M059J (cell line): ENCODE measurements at regions not wholly inside any gene's neighbourhood (a gene's known extent, or its start where the extent isn't known, plus 50 kb on each side); places are given as distances from the start of the nearest gene placed in this dataset.

Source experiments
- DNase-seq: peaks from one replicate; pipeline ENCODE4 v3.0.0-alpha.2; 2012; ENCODE audit warnings: low read depth

DNA sequence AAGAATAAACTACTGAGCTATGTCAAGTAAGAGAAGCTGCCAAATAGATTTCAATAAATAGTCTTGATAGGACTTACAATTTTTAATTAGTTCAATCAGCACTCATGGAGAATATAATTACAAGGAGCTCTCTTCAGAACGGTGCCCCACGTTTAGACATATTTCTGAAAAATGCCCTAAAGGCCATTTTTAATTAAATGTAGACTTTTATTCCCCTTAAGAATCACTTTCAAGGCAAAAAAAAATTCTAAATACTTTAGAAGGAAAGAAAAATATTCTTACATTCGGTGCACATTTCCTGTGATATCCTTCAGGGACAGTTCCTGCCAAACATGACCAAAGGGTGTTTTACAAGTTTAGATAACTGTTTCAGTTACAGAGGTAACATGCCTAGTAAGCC is 202.5 kb upstream of the CDH7 start:
- DNase-seq, result no peak

DNA sequence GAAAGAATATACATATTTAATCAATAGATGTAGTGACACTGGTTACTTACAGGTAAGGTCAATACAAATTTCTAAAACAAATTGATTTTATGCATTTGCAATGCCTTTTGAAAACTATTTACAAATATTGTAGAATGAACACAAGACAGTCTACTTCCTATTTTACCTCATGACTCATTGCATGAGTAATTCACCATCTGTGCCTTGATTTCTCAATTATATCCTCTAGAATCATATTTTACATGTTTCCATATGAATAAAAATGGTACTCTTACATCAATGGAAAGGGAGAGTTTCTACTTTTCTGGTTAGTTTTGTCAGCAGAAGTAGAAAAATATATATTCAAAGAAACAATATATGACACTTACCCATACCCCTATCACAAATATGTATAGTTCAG is 203.8 kb upstream of the CDH7 start:
- no peak for DNase-seq

DNA sequence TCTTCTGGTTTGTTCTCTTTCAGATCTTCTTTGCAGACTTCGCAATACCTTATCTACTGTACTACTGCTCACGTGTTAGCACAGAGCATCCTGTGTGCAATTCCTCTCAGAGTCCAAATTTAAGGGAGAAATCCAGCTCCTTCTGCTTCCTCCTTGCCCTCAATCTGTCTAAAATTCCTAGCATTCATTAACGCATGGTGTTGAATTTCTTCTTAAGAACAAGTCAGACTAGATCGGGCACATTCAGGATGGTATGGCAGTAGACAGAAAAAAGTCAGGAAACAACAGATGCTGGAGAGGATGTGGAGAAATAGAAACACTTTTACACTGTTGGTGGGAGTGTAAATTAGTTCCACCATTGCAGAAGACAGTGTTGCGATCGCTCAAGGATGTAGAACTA is 206.1 kb upstream of the CDH7 start:
- no peak for DNase-seq

DNA sequence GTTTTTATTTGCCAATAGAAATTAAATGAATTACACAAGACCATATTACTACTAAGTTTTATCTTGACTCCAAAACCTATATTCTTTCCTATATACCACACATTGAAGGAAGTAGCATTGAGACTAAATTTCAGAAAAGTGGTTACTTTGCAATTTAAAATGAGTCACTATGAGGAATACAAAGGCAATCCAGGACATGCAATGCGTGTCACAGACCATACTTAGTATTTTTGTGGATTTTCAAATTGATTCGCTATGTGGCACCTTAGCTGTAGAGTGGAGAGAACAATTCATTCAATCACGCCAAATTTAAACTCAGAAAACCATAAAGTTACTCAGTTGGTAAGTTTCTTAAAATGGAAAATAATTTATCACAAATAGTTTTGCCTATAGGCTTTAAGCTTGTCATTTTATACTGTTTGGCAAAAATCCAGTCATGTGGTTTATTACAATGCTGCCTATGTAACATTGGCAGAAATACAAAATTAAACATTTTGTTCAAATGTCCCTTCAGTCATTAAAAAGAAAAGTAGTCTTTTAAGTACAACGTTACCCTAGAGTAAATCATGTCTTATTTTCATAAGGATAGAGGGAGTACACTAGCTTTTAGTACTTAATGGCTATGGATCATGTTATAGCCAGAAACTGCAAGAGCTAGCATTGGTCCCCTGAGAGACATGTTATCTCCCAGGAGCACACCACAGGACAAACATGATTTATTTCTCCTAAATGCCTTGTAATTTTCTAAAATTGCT is 222.8 kb upstream of the CDH7 start:
- DNase-seq, result no peak

DNA sequence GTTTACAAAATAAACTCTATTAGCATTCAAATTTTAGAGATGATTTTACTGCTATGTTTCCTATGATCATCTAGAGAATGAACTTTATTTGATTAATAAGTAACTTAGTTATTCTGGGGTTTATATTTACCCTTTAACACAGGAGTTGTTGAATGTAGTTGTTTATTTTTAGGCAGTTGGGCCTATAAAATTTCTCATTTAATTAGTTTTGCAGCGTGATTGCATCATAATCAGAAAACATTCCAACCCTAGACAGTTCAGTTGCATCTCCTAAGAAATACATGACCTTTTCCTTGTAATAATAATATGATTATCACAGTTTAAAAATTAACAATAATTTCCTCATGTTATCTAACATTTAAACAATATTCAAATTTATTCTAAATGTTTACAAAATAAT is 224.7 kb upstream of the CDH7 start:
- DNase-seq, result no peak

DNA sequence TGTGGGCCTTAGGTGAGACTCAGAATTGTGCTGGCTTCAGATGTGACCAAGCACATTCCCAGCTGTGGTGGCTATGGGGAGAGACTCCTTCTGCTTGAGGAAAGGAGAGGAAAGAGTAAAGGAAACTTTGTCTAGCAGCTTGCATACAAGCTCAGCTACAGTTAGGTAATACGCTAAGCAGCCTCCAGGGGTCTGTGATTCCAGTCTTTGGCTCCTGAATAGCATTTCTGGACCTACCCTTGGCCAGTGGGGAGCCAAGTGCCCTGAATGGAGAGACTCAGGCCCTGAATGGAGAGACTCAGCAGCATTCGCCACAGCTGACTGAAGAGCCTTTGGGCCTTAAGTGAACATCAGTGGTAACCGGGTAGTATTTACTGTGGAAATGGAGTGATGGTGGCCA is 227.4 kb upstream of the CDH7 start:
- DNase-seq, result no peak

DNA sequence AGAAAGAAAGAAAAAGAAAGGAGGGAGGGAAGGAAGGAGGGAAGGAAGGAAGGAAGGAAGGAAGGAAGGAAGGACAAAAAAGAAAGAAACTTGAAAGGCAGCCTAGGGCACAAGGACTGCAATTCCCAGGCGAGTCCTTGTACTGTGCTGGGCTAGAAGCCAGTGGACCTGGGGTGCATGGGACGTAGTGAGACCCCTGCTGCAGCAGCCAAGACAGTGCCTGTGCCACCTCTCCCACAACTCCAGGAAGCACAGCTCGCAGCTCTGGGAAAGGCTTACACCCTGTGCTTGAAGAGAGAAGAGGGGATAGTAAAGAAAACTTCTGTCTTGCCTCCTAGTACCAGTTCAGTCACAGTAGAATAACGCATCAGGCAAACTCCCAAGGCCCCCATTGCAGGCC is 227.9 kb upstream of the CDH7 start:
- no peak for DNase-seq

DNA sequence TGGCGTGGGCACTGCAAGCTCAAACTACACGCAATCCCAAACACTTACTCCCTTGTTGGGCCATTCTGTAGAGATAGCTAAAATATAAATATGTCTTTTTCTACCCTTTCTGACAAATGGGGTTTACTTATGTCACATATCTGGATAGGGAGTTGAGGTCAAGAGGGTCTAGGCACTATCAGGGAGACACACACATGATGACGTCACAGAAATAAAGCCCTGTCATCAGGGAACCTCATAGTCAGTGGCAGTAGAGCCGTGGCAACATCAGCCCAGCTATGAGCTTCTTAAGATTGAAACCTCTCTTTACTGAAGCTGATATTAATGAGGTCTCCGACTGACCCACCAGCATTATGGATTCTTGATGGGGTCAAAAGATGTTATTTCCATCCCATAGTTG is 234.6 kb upstream of the CDH7 start:
- no peak for DNase-seq

DNA sequence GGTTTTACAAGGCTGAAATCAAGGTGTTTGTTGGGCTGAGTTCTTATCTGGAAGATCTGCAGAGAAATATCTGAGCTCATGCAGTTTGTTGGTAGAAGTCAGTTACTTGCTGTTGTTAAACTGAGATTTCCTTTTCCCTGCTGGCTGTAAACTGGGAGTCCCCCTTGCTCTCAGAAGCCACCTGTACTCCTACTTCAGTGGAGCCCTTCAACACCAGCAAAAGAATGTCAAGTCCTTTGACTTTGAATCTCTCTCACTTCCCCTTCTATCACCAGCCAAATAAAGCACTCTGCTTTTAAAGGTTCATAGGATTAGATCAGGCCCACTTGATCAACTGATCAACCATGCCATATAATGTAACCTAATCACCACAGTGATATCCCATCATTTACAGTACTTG is 252.2 kb upstream of the CDH7 start:
- DNase-seq, result no peak

DNA sequence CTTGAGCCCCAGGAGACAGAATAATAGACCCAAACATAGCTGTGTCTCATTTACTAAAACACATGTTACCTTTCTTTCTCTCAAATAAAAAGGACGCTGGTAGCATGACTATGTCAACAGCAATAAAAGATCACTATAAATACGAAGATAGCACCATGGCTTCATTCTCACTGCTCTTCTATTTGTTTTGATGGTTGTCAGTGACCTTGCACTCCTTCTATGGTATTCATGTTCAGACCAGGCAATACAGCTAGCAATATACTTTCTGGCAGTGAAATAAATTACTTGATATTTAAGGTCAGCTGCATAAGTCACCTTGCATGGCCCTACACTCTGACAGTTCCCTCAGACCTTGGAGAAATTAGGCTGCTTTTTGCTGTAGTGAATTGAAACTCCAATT is 263.2 kb upstream of the CDH7 start:
- no peak for DNase-seq

DNA sequence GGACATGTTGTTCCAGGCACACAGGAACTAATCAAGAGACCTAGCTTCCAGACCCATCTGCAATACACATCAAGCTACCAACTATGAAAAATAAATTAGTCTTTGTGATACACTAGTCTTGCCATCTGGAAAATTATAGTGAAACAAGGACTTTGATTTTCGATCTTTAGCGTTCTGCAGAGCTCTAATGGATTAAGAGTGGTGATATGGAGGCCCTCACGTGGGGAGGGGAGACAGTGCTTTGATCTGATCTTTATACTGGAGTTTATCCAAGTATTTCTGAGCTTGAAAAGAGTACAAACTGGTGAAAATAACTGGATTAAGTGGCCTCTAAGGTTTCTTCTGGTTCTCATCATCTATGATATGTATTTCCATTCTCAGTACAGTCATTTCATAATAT is 273.4 kb upstream of the CDH7 start:
- DNase-seq, result no peak

DNA sequence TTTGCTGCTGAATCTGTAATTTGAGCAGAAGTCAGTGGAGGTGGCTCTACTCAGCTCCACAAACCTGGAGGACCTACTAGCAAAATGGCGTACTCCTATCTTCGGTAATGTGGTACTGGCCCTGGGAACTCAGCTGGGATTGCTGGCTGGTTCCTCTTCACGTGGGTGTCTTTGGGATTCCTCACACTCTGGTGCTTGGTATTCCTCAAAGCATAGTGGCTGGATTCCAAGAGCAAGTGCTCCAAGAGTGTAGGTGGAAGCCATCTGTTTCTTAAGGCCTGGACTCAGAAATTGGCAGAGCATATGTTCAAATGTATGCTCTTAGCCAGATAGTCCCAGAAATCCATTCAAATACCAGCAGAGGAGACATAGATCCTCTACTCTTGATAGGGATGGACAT is 281.9 kb upstream of the CDH7 start:
- DNase-seq, result no peak

DNA sequence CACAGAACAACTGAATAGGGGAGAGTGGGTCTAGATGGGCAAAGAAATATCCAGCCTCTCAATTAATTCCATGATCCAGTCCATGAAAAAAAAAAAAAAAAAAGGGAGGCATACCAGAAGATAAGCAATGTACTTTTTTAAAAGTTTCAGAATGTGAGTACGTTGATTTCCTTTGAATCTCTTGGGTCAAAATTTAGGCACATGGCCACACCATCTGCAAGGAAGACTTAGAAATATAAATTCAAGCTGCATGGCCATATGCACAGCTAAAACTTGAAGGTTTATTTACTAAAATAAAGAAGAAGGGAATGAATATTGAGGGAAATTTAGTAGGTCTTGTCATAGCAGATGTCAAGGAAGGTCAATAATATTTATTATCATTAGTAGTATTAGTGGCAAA is 286.5 kb upstream of the CDH7 start:
- no peak for DNase-seq

DNA sequence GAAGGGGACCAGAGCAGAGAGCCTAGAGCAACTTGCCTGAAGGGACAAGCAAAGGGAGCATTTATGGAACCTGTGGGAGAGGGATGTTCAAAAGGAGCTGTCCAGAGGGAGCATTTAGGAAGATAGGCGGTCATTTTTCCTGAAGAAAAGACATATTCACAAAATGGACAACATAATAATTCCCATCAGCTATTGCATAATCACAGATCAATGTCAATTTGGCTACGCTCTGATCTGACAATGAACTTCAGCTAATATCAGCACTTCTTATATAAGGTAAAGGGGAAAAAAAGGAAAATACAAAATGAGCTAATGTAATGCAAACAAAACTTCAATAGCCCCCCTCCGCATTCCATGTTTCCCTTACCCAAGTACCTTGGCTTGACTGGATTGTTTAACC is 291.1 kb upstream of the CDH7 start:
- no peak for DNase-seq

DNA sequence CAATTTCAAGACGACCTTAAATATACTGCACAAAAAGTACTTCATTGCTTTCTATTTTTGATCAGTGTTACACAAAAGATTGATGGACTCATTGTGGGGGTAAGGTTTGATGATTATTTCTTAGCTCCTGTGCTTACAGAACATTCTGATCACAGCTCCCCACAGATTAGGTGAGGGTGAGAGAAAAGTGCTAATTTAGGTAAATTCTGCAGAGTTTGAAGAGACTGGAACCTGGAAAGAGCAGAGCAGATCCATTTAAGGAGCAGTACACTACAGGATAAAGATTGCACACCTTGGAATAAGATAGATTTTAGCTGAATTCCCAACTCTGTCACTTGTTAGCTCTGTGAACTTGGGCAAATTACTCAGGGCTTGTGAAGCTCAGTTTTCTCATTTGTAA is 291.9 kb upstream of the CDH7 start:
- DNase-seq, result no peak

DNA sequence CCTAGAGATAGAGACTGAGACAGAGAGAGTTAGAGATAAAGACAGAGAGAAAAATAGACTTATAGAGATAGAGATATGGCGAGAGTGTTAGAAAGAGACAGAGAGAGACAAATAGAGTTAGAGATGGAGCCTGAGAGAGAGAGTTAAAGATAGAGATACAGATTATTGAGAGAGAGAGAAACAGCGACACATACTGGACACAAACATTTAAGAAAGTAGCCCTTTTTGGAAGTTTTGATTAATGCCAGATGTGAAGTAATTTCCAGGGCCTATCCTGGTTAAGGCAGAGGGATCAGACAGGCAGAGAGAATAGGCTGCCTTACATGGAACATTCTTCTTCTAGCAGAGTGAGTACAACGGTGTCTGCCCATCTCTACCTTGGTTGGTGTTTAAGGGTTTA is 311.6 kb upstream of the CDH7 start:
- no peak for DNase-seq

DNA sequence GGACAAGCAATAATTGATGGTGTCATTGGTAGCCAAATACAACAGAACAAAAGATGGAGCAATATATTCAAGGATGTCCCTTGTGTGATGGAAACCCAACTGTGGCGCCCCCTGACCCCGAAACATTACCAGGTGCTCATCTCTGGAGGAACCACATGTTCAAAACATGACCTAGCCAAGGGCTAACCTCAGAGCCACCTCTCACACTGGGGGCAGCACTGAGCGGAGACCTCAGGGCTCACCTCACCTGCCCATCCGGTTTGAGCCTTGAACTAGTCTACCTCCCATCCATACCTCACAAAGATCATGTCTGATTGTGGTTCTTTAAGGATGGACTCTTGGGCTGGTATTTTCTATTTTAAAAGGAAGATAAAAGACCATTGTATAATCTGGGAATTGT is 314.4 kb upstream of the CDH7 start:
- DNase-seq, result no peak

DNA sequence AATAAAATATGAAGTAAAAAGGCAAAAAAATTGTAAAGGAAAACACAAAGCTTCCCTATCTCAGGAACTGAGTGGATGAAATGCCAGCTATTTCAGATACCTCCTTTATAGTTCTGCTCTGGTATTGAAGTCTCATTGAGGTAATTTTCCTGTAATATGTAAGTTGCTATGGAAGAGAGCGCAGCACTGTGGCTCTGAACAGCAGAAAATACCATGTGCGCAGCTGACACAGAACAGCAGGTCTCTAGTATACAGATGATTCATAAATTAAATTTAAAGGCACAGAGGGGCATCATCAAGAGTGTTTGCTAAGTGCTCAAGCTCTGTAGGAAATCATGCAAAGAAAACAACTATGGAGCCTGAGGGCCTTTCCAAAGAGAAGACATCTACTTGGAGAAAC is 315.3 kb upstream of the CDH7 start:
- DNase-seq, result no peak

DNA sequence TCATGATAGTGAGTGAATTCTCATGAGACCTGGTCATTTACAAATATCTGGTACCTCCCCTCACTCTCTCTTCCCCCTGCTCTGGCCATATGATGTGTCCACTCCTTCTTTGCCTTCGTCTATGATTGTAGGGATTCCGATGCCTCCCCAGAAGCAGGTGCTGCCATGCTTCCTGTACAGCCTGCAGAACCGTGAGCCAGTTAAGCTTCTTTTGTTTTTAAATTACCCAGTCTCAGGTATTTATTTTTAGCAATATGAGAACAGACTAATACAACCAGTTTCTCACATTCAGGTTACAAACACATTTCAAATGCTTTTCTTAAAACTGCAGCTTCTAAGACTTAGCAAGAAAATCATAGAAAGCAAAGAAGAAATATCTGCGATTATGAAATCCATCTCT is 321.2 kb upstream of the CDH7 start:
- no peak for DNase-seq

DNA sequence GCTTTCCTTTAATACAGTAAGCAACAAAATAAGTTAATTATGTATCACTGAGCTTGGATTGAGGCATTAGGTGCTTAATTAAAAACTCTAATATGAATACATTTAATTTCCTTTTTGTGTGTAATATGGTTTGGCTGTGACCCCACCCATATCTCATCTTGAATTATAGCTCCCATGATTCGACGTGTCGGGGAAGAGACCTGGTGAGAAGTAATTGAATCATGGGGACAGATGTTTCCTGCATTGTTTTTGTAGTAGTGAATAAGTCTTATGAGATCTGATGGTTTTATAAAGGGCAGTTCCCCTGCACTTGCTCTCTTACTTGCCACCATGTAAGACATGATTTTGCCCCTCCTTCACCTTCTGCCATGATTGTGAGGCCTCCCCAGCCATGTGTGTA is 325.4 kb upstream of the CDH7 start:
- DNase-seq, result no peak

DNA sequence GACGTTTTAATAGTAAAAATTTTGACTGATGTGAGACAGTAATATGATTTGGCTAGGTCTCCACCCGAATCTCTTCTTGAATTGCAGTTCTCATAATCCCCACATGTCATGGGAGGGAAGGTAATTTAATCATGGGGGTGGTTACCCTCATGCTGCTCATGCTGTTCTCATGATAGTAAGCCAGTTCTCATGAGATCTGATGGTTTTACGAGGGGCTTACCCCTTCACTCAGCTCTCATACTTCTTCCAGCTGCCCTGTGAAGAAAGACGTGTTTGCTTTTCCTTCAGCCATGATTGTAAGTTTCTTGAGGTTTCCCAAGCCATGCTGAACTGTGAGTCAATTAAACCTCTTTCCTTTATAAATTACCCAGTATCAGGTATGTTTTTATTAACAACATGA is 327.0 kb upstream of the CDH7 start:
- DNase-seq, result no peak

DNA sequence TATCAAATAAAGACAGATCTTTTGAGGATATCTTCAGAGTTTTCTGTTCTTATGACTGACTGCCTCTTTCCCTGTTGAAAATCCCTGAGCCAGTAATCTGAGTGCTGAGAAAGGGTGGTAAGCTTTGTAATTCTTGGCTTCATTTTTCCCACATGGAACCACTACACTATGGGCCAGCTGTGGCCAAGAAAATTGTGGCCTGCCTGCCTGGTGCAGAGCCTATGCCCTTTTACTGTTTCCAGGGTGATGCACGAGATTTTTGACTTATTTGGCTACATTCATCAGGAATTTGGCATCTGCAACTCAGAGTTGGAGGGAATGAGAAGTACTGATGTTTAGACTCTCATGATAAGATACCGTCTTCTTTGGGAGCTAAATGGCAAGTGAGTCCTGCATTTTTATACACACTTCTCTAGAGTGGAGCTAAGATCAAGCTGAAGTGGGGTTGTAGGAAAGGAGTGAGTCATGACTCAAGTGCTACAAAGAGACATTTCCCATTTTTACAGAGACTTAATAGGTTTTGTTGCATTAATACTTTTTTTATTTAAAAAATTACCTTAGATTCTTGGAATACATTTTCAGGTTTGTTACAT is 328.2 kb upstream of the CDH7 start:
- no peak for DNase-seq

DNA sequence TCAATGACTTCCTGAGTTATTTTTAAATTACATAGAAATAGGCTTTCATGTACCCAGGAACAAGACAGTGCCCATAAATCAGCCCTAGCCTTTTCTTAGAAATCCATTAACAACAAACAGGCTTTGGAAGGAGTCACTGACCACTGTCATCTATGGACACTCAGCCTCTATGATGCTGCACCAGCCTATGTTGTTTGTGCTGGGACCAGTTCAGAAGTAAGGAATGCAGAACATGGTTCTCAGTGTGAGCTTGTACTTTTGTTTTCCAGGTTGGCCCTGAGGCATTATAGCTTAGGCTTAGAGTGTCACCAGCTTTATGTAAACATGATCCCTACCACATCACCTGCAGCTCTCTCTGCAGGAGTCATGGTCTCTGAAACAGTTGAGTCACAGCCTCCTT is 335.7 kb upstream of the CDH7 start:
- DNase-seq, result peak; percentile 2

DNA sequence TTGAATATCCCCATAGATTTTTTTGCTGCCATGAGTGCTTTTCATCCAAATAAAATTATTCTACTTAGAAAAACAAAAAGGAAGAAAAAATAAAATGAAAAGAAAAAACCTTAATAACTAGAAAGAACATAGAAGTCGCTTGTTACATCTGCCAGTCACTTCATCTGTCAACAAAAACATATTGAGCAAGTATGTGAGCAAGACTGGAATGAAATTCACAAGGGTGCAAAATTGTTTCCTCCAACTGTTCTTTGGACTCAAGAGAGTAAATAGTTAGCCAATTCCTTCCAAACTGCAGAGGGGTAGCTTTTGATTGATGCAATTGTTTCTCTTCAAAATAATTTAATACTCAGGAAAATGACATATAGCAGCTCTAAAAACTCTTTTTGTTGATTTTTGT is 336.3 kb upstream of the CDH7 start:
- no peak for DNase-seq
